Astrocyte (in vitro differentiated cells and primary cell): ENCODE measurements at regions not wholly inside any gene's neighbourhood (a gene's known extent, or its start where the extent isn't known, plus 50 kb on each side); places are given as distances from the start of the nearest gene placed in this dataset.
"Not testable (repeated sequence)": the region's sequence is repeated elsewhere in the genome, so short reads cannot be mapped to it uniquely, and the experiment has no call there.

Experiments used
- DNase-seq: peaks from one replicate; pipeline ENCODE4 v3.0.0-alpha.2; 2010; ENCODE audit warnings: low read depth
- FAIRE-seq: peaks from 2 replicates; lab custom pipeline; 2011; peaks lifted over from hg19 to GRCh38; lab: Jason Lieb, UNC
- H2AFZ ChIP-seq: 2 replicates; pipeline ENCODE4 v1.6.0; 2012; ENCODE audit warnings: low read depth, low read length, inconsistent platforms
- H3K27ac ChIP-seq: 2 replicates; pipeline ENCODE4 v1.5.1; 2011; ENCODE audit warnings: low read depth, low read length, inconsistent platforms
- H3K27me3 ChIP-seq: 2 replicates; pipeline ENCODE4 v1.6.0; 2011; ENCODE audit warnings: low read length, inconsistent platforms; ENCODE audit not compliant: insufficient read depth
- H3K36me3 ChIP-seq: 2 replicates; pipeline ENCODE4 v1.5.1; 2011; ENCODE audit warnings: low read length, inconsistent platforms; ENCODE audit not compliant: insufficient read depth
- H3K4me1 ChIP-seq: 2 replicates; pipeline ENCODE4 v1.5.1; 2011; ENCODE audit warnings: low read length, inconsistent platforms; ENCODE audit not compliant: insufficient read depth
- H3K4me2 ChIP-seq: 2 replicates; pipeline ENCODE4 v1.6.0; 2012; ENCODE audit warnings: low read length, inconsistent platforms
- H3K4me3 ChIP-seq: 2 replicates; pipeline ENCODE4 v1.5.1; 2011; ENCODE audit warnings: low read depth, mild to moderate bottlenecking, low read length, inconsistent platforms; ENCODE audit not compliant: insufficient read depth
- H3K79me2 ChIP-seq: 2 replicates; pipeline ENCODE4 v1.6.0; 2012; ENCODE audit warnings: mild to moderate bottlenecking, low read length, inconsistent platforms; ENCODE audit not compliant: insufficient read depth
- H3K9ac ChIP-seq: 2 replicates; pipeline ENCODE4 v1.6.0; 2012; ENCODE audit warnings: mild to moderate bottlenecking, low read length, inconsistent platforms
- H3K9me3 ChIP-seq: 2 replicates; pipeline ENCODE4 v1.5.1; 2012; ENCODE audit warnings: low read depth, mild to moderate bottlenecking, low read length, inconsistent platforms; ENCODE audit not compliant: insufficient read depth
- H4K20me1 ChIP-seq: 2 replicates; pipeline ENCODE4 v1.6.0; 2012; ENCODE audit warnings: low read length, inconsistent platforms; ENCODE audit not compliant: insufficient read depth
- H3K27ac Mint-ChIP-seq: one replicate; pipeline ENCODE4 v1.8.0; 2021; ENCODE audit warnings: mild to moderate bottlenecking, mixed read lengths; ENCODE audit not compliant: unreplicated experiment
- H3K27me3 Mint-ChIP-seq: one replicate; pipeline ENCODE4 v1.8.0; 2021; ENCODE audit warnings: low read depth, mixed read lengths; ENCODE audit not compliant: unreplicated experiment
- H3K36me3 Mint-ChIP-seq: one replicate; pipeline ENCODE4 v1.8.0; 2021; ENCODE audit warnings: low read depth, mixed read lengths; ENCODE audit not compliant: unreplicated experiment
- H3K4me1 Mint-ChIP-seq: one replicate; pipeline ENCODE4 v1.8.0; 2021; ENCODE audit warnings: low read depth, mixed read lengths; ENCODE audit not compliant: unreplicated experiment
- H3K4me3 Mint-ChIP-seq: one replicate; pipeline ENCODE4 v1.8.0; 2021; ENCODE audit warnings: mild to moderate bottlenecking, moderate library complexity, mixed read lengths; ENCODE audit not compliant: unreplicated experiment
- H3K9me3 Mint-ChIP-seq: one replicate; pipeline ENCODE4 v1.8.0; 2021; ENCODE audit warnings: mild to moderate bottlenecking, mixed read lengths; ENCODE audit not compliant: unreplicated experiment
- EZH2 ChIP-seq: IDR thresholded peaks from 2 replicates; pipeline ENCODE4 v1.6.1; 2012; ENCODE audit warnings: mild to moderate bottlenecking, low read length, inconsistent platforms; ENCODE audit not compliant: insufficient read depth
- TF ChIP-seq, protein P1 (sequence below): IDR thresholded peaks from 2 replicates; pipeline ENCODE4 v1.5.1; 2011; ENCODE audit warnings: low read depth, mild to moderate bottlenecking, inconsistent platforms, low read length, moderate library complexity; ENCODE audit not compliant: insufficient read depth

DNA sequence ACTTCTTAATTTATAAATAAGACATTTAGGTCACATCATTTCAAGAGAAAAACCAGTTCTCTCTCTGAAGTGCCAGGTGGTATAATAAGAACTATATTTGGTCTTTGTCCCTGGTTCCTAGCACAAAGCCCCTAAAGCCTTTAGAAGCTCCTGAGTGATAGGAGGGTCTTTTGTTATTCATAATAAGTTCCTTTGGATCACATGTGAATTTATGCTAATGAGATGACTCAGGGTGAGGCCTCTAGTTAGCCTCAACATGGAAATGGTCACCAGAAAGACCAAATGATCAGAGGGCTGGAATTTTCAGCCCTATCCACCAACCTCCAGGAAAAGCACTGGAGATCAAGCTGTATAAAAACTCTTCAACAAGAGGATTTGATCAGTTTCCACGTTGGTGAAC, 68.1 kb upstream of the BLTP1 start:
- H3K4me3 ChIP-seq, result no peak overlapping the region
- H3K27ac ChIP-seq, result no peak overlapping the region
- no peaks in the 10 kb centered on the region for H3K9me3 ChIP-seq
- no peaks in the 10 kb centered on the region for H3K36me3 ChIP-seq
- TF ChIP-seq EZH2, result no peak
- TF ChIP-seq, protein P1, sequence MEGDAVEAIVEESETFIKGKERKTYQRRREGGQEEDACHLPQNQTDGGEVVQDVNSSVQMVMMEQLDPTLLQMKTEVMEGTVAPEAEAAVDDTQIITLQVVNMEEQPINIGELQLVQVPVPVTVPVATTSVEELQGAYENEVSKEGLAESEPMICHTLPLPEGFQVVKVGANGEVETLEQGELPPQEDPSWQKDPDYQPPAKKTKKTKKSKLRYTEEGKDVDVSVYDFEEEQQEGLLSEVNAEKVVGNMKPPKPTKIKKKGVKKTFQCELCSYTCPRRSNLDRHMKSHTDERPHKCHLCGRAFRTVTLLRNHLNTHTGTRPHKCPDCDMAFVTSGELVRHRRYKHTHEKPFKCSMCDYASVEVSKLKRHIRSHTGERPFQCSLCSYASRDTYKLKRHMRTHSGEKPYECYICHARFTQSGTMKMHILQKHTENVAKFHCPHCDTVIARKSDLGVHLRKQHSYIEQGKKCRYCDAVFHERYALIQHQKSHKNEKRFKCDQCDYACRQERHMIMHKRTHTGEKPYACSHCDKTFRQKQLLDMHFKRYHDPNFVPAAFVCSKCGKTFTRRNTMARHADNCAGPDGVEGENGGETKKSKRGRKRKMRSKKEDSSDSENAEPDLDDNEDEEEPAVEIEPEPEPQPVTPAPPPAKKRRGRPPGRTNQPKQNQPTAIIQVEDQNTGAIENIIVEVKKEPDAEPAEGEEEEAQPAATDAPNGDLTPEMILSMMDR, result no peak
- no peaks in the 10 kb centered on the region for H3K4me1 ChIP-seq
- no peaks in the 10 kb centered on the region for H3K27me3 ChIP-seq
- H3K4me2 ChIP-seq, result no peak overlapping the region
- FAIRE-seq (no peak), DNase-seq (no peak)
- Mint-ChIP-seq H3K4me3 (no peak overlapping the region), H3K36me3 (no peaks in the 10 kb centered on the region), H3K27ac (no peak overlapping the region), H3K27me3 (peaks cover 3% of the 10 kb centered on the region), H3K9me3 (no peaks in the 10 kb centered on the region), H3K4me1 (no peaks in the 10 kb centered on the region)
- no peak overlapping the region for H2AFZ ChIP-seq
- H4K20me1 ChIP-seq, result no peaks in the 10 kb centered on the region
- no peak overlapping the region for H3K9ac ChIP-seq
- H3K79me2 ChIP-seq, result no peaks in the 10 kb centered on the region

DNA sequence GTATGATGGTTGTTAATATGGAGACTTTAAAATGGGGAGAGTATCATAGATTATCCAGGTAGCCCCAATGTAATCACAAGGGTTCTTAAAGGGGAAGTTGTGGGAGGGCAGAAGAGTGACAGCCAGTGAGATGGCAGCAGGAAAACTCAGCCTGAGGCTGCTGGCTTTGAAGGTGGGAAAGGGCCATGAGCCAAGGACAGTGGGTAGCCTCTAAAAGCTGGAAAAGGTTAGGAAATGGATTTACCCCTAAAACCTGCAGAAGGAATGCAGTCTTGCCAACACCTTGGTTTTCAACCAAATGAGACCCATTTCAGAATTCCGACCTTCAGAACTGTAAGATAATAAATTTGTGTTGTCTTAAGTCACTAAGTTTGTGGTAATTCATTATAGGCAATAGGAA, 68.8 kb upstream of the BLTP1 start:
- no peak overlapping the region for H3K9ac ChIP-seq
- no peaks in the 10 kb centered on the region for H3K9me3 Mint-ChIP-seq

GRCh38 chr4:122082661-122083060, 69.5 kb upstream of the BLTP1 start:
- Mint-ChIP-seq H3K36me3 (no peaks in the 10 kb centered on the region), H3K9me3 (no peaks in the 10 kb centered on the region), H3K4me1 (no peaks in the 10 kb centered on the region), H3K4me3 (no peak overlapping the region), H3K27me3 (no peaks in the 10 kb centered on the region), H3K27ac (no peak overlapping the region)
- no peak for TF ChIP-seq EZH2
- TF ChIP-seq, protein P1, result no peak
- no peak overlapping the region for H3K4me3 ChIP-seq
- H3K27ac ChIP-seq, result no peak overlapping the region
- H2AFZ ChIP-seq, result no peak overlapping the region
- no peak overlapping the region for H3K9ac ChIP-seq
- H3K9me3 ChIP-seq, result no peaks in the 10 kb centered on the region
- DNase-seq (no peak), FAIRE-seq (no peak)
- no peaks in the 10 kb centered on the region for H3K27me3 ChIP-seq
- H3K36me3 ChIP-seq, result no peaks in the 10 kb centered on the region
- no peaks in the 10 kb centered on the region for H3K79me2 ChIP-seq
- no peaks in the 10 kb centered on the region for H3K4me1 ChIP-seq
- H3K4me2 ChIP-seq, result no peak overlapping the region
- no peaks in the 10 kb centered on the region for H4K20me1 ChIP-seq

More for the DNA sequence above, 68.8 kb upstream of the BLTP1 start:
- Histone ChIP-seq H3K27ac (no peak overlapping the region), H3K36me3 (no peaks in the 10 kb centered on the region), H2AFZ (no peak overlapping the region), H3K4me3 (no peak overlapping the region), H4K20me1 (no peaks in the 10 kb centered on the region), H3K27me3 (no peaks in the 10 kb centered on the region), H3K9me3 (no peaks in the 10 kb centered on the region), H3K79me2 (no peaks in the 10 kb centered on the region), H3K4me2 (no peak overlapping the region), H3K4me1 (no peaks in the 10 kb centered on the region)
- FAIRE-seq (no peak), DNase-seq (no peak)
- no peaks in the 10 kb centered on the region for H3K36me3 Mint-ChIP-seq
- TF ChIP-seq EZH2, result no peak
- TF ChIP-seq, protein P1, result no peak
- no peak overlapping the region for H3K4me3 Mint-ChIP-seq
- no peak overlapping the region for H3K27ac Mint-ChIP-seq
- H3K4me1 Mint-ChIP-seq, result no peaks in the 10 kb centered on the region
- no peaks in the 10 kb centered on the region for H3K27me3 Mint-ChIP-seq

DNA sequence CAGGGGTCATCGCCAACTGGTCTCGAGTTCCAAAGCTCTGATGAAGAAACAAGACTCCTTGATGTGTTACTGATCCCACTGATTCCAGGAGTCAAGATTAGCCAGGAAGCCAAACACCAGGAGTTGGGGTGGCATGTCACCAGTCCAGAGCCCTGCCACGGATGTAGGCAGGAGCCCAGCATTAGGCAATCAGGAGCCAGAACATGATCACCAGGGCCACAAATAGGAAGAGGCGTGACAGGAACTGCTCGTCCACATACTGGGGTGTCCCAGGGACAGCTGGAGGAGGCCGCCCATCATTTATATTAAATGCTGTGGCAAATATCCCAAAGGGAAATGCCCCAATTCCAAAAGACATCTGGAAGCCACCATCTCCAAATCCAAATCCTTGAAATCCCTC, 74.5 kb upstream of the BLTP1 start:
- not testable (repeated sequence) for DNase-seq, H3K4me3 ChIP-seq, H3K4me1 ChIP-seq, H3K4me1 Mint-ChIP-seq, H3K27ac Mint-ChIP-seq, H3K27me3 Mint-ChIP-seq, H3K9me3 Mint-ChIP-seq, H3K4me2 ChIP-seq, H3K9ac ChIP-seq, H3K36me3 Mint-ChIP-seq, FAIRE-seq, H3K4me3 Mint-ChIP-seq, H3K9me3 ChIP-seq, H2AFZ ChIP-seq, H3K36me3 ChIP-seq, H4K20me1 ChIP-seq, H3K27ac ChIP-seq, H3K27me3 ChIP-seq, H3K79me2 ChIP-seq
